HG03103 (cell line): ENCODE measurements at regions not wholly inside any gene's neighbourhood (a gene's known extent, or its start where the extent isn't known, plus 50 kb on each side); places are given as distances from the start of the nearest gene placed in this dataset.

ENCODE experiments used
- ATAC-seq: cut with Tn5 transposase; IDR thresholded peaks from one replicate; pipeline ENCODE4 v1.9.1; 2021; ENCODE audit warnings: low read depth; ENCODE audit not compliant: unreplicated experiment

DNA sequence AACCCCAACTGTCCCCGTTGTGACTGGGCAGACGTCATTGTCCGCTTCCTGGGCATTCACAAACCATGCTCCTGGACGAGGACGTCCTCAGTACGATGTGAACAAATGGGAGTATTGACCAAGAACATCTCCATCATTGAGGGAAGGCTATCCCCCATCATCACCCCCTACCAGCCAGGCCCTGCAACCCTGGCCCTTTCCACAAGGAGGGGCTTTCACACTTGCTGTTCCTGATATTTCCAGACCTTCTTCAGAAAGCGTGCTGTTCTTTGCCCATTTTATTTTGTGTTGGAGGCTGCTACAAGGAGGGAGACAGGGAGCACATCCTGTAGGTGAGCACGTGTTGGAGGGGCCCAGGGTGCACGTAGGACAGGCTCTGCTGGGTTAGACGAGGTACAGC is 277.0 kb upstream of the LRRC3B start:
- no peak for ATAC-seq

DNA sequence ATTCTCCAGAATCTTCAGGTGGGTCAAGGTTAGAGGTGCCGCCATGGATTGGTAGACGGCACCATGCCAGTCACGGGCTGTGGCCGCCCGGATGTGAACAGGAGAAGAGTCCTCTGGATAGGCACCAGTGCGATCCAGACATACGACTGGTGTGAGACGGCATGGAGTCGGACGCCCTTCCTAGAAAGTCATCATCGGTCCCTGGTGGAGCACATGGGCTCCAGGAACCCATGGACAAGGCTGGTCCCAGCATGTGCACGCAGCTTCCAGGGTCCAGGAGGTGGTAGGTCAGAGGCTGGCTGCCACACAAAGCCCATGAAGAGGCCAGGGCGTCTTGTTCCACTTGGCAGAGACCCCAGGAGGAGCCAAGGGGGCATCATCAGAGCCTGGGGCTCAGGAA is 276.1 kb upstream of the LRRC3B start:
- ATAC-seq = no peak

DNA sequence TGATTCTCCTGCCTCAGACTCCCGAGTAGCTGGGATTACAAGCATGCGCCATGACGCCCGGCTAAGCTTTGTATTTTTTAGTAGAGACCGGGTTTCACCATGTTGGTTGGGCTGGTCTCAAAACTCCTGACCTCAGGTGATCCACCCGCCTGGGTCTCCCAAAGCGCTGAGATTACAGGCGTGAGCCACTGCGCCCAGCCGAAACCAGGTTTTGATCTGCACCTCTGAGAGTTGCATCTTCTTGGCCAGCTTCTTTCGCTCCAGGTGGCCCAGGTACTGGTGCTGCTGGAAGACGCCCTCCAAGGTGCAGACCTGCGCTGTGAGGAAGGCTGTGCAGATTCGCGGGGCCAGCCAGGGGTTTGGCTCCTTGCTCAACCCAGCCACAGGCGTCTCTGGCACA is 275.4 kb upstream of the LRRC3B start:
- no peak for ATAC-seq

DNA sequence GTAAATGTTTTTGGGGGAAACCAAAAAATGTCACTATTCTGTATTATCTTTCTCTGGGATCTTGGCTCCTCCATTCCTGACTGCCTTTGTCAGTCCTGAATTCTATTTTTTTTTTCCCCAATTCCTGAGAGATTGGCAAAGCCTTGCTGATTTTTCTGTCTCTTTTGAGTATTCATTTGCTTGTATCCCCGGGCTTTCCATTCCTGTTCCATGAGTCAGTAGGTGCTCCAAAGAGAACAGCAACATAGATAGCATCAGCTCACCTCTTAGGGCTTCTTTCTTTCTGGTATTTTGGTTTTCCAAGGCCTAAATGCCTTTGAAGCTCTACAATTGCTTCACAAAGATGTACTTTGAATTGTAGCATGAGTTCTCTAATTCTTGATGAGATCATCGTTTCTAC is 271.7 kb upstream of the LRRC3B start:
- ATAC-seq = no peak

DNA sequence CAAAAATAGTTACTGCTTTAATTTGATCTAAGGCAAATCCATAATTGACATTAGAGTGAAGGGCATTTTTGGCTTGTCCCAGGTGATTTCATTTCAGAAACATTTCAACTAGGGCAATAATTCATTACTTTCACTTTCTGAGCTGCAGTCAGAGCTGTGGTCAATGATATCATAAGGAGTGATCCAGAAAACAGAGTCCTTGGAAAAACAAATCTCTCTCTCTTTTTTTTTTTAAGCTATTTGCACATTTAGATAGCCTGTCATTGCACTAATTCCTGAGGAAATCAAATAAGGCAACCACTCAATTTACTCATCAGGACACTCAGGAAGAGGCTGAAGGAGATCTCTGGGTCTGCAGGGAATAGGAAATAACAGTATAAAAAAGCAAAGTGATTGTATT is 269.5 kb upstream of the LRRC3B start:
- no peak for ATAC-seq

DNA sequence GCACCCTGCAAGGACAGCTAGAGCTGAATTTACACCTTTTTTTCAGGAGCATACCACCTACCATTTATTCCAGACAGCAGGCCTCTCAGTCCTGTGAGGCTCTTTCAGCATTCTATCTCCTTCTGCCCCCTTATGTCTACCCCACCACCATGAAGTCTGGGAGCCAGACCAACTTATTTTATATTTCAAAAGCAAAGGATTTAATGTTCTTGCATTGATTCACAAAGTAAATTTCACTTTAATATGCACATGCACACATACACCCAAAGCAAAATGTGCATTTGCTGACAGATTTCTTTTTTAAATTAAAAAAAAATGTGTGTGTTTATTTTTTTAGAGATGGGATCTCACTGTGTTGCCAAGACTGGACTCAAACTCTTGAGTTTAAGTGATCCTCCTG is 264.2 kb upstream of the LRRC3B start:
- ATAC-seq = no peak

DNA sequence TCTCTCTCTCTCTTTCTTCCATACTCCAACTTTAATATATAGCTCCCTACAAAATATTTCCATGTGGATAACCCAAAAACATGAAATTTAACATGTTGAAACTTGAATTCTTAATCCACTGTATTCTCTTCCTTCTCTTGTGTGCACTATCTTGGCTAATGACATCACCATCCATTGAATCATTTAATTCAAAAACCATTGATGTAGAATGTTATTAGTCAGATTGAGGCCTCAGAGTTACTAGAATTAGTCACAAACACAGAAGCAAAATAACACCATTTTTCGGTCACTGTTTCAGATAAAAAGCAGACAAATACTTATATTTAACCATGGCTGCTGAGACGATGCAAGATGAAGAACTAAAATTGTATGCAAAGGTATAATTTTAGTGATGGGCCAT is 256.9 kb upstream of the LRRC3B start:
- ATAC-seq = no peak

DNA sequence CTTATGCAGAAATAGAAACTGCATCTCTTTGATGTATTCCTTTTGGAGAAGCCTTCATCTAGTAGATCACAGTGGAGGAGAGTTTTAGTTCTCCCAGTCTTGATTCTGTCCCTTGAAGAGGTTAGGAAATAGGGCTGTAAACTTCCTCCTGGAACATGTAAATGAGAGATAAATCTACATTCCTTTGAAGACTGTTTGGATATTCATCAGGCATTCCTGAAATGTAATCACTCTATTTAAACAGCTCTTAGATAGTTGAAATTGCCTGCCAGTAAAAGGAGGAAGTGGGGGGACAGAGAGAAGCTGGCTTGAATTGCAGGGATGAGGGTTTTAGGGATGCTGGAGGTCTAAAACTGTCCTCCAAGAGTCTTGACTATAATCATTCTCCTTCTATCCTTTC is 254.3 kb upstream of the LRRC3B start:
- ATAC-seq = no peak

DNA sequence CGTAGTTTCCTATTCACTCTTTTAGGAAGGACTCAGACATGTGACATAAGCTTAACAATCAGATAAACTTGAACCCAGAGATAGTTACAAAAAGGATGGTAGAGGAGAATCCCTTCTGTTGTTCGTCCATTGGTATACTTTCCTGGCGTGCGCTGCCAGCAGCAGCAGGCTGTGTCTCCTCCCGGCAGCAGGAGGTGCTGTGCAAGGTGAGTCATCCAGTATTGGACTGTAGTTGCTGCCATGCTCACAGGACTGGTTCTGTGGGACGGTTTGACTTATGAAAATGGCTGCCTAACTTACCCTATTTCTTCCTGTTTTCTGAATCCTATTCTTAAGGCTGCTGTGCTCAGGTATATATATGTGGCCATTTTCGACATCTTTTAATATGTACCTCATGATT is 253.4 kb upstream of the LRRC3B start:
- no peak for ATAC-seq

DNA sequence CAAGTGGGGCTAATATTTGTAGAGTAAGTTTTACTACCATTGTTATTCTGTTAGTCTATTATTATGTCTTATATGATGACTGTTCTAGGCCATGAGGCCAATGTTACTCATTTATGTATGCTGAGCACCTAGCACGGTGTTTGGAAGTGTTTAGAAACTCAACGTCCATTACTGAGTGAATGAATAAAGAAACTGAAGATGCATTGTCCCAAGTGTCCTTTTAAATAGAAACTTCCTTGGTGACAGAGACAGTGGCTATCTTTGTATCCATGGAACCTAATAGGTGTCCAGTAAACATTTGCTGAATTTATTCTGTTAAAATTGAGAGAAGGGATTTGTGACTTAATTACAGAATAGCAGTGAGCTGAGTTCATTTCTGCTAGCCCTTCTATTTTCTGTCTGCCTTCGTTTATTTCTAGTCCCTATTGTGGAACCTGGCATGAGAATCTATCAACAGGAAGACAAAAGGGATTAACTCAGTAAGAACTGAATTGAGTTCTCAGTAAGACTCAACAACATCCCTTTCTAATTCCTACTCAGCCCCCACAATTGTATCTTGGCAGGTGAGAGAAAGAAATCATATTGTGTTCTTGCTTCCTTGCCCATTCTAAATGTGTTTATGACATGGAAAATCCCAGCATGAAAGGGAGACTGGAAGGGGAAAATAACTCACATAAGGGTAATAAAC is 246.6 kb upstream of the LRRC3B start:
- ATAC-seq = no peak

DNA sequence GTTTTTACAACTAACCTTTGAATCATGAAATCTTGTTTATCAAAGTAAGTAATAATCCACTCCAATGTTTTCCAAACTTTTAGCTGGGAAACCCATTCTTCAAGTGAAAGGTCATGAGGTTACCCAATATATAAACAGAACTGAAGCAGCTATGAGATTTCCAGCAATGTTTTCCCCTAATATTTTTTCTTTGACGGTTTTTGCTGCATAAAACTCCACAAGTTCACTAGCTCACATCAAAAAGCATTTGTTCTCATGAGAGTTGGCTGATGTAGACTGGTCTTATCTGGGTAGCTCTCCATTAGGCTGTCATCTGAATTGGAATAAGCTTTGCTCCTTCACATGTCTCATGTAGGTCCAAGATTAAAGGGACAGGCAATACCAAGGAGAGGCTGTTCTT is 241.2 kb upstream of the LRRC3B start:
- no peak for ATAC-seq

DNA sequence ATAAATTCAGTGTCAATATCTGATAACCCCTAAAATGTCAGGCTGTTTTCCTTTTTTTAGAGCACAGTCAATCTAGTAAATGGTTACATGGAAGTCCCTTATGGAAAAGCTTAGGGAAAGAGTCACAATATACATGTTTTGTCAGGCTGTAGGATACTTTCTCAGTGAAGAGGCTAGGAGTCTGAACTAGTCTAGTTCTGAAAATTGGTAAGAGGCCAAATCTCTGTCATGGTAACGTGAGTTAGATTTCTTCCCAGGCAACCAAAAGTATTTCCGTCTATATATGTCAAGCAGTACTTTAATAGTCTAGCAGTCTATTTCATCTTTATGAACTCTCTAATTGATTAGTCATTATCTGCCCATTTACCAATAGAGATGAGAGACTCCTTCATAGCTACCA is 215.9 kb upstream of the LRRC3B start:
- ATAC-seq = no peak

DNA sequence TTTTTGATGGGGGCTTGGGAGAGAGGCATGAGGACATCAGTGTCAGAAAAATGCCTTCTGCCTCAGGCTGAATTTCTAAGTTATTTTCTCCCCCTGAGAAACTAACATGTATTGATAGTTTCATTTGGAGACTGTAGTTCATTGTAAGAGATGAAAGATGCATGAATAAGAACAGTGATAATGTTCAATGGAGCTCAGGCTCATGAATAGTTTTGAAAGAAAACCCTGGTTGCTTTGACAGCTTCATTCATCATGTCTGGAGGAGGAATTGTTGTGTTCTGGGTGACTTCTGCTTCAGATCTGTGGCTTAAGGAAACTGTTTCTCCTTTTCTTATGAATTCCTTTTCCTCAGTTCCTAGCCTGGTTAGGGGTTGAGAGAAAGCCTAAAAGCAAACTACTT is 204.0 kb upstream of the LRRC3B start:
- ATAC-seq = no peak

DNA sequence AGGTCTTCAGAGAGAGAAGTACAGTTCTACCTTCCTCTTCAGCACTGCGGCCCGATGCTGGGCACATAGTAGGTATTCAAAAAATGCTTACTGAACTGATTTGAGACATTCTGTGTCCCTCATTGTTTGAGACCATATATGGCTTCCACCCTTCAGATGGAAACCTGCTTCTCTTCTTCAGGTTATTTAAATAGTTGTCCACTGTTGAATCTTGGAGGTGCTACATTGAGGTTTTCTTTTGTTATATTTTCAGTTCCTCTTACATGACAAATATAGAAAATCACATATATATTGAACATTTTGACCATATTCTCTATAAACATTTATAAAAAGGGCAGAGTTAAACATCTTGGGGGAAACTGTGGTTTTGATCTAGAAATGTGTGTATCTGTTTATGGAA is 200.2 kb upstream of the LRRC3B start:
- ATAC-seq = no peak

DNA sequence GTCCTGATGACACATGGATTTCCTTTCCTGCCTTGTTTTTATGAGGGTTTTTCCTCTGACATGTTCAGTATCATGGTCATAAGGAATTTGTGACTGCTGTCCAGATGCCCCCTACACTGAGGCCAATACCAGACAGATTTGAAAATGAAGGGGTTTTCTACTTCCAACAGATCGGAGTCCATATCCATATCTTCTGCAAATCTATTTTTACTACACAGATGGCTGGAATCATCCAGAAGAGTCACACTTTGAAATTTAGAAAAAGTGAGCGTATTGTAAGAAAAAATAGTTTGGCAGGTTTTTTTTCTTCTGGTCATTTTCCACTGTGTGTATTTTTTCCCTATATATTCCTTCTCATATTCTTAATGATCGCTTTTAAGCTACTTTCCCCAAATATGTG is 197.5 kb upstream of the LRRC3B start:
- no peak for ATAC-seq

DNA sequence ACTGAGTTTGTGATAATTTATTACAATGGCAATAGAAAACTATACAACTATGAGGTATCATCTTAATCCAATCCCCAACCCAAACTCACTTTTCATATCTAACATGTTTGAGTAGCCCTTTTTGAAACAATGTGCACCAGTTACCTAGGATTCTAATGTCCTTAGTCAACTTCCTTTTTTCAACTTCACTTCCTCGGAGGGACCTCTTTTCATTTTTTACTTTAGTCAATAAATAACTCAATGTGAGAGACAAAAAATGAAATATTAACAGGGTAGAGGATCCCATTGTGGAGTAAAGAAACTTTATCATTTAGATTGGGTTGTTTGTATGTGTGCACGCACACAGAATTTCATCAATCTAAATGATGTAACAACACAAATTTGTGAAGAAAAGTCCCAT is 193.6 kb upstream of the LRRC3B start:
- ATAC-seq = no peak

DNA sequence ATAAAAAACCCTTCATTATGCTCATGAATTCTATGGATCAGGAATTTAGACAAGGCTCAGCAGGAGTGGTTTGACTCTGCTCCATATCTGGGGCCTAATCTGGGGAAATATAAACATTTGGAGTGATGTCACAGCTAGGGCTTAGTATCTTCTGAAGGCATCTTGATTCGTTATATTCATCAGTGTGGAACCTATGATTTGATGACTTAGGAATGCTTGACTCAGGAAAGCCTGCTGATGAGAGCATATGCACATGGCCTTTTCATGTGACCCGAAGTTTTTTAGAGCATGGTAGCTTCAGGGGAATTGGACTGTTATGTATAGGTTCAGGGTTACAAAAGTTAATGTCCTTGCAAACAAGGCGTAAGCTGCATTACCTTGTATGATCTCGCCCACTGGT is 184.9 kb upstream of the LRRC3B start:
- no peak for ATAC-seq

DNA sequence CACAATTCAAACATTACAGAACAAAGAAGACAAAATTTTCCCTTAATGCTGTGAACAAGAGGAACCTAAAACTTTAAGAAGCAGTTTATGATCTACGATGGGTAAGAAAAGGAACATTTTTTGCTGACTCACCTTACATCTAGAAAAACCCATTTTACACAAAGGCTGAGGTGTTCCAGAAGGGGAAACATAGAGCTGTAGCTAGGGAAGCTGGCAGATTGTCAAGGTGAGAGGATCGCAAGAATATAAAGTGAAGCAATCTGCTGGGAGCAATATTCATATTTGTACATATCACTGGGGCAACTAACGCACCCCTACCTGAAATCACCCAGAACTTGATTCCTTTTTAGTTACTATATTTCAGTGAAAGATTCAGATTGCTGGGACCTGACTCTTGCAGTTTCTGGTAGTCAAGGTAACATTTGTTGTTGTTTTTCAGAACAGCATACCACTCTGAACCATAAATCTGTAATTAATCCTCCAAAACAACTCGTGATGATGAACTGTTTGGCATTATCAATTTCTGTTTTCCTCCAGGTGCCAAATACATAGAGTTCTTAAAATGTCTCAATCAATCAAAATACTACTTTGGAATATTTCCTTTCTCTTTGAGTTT is 184.1 kb upstream of the LRRC3B start:
- ATAC-seq = no peak

DNA sequence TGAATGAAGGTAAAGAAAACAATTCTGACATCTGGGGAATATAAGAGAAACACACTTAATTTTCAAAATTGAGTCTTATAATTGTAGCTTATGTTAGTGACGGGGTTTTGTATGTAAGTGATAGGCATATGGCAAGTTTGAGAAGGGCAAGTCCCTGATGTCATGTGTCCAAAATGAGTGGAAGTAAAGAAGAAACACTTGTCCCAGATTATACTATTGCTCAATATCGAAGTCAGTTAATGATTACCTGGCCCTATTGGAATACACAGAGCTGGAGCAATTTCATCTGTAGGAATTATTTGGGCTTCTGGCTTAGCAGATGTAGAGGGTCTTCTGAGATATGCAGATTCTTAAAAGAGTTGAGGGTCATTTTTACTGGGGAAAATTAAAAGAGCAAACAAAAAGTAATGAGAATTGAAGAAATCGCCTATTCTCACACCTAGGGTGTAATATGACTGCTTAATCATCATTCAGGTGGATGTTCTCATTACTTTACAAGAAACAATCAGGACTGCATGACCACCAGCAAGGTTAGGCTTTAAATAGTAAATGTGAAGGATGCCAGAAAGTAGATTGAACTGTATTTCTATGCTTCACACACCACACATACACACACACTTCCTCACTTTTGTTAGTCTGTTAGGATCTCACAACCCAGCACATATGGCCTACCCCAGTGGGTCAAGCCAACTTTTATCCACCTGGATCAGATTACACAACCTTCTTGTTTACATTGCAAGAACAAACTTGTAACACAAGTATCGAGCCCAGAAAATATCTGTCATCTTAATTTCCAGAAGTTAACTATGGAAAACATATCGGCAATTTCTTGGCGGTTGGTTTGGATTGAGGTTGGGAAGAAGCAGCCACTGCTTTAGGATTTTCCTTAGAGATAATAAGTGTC is 183.3 kb upstream of the LRRC3B start:
- ATAC-seq = no peak

DNA sequence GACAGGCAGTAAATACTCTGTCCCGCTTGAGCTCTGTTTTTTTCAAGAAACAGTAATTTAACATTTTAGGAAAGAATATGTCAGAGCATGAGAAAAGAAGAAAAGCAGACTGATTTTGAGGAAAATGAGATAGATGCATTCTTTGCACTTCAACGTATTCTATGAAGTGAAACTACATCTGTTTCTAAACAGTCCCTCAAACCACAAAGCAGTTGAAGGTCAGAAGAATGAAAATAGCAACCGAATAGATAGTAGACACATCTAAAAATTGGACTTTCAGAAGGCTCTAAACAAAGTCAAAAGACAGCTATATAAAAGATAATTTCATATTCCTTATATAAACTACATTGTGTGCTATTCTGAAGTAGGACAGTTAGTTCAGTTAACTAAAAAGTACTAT is 172.6 kb upstream of the LRRC3B start:
- ATAC-seq = no peak

DNA sequence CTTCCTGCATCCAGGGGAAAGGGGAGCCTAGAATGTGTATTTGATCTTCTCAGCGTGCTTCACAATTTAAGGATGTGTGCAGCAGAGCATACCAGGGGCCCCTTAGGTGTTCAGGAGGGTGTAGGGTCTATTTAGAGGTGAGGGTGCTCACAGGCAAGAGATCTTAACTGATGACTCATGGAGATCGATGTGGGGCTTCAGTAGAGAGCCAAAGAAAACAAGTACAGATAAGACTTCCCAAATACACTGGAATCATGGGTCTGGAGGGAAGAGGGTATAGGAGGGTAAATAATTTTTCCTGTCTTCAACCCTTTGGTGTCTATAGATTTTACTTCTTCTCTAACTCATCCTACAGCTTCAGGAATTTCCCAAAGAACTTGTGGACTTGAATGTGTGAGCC is 170.2 kb upstream of the LRRC3B start:
- ATAC-seq = no peak

DNA sequence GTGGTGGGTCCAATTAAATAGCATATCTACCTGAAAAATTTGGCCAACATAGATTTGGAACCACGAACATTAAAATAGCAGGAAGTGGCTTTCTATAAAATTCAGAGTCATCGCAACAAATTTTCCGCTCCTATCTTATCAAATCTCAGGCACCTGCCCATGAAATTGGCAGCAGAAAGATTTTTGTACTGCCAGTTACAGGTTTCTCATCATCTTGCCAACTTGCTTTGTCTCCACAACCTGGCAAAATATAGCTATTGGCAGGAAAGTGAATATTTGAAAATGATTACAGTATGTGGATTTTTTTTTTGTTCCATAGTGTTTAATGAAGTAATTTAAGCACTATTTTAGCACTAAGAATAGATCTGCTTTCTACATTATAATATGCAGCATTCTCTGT is 161.6 kb upstream of the LRRC3B start:
- no peak for ATAC-seq
